CD4-positive, alpha-beta T cell treated with Interleukin-1 beta for 1 hour (primary cell): ENCODE measurements at regions not wholly inside any gene's neighbourhood (a gene's known extent, or its start where the extent isn't known, plus 50 kb on each side); places are given as distances from the start of the nearest gene placed in this dataset.
"Not testable (repeated sequence)": the region's sequence is repeated elsewhere in the genome, so short reads cannot be mapped to it uniquely, and the experiment has no call there.

ENCODE experiments used
- DNase-seq, 2 donors: peaks; one replicate each; pipeline ENCODE4 v3.0.0-alpha.2; 2020 to 2022

DNA sequence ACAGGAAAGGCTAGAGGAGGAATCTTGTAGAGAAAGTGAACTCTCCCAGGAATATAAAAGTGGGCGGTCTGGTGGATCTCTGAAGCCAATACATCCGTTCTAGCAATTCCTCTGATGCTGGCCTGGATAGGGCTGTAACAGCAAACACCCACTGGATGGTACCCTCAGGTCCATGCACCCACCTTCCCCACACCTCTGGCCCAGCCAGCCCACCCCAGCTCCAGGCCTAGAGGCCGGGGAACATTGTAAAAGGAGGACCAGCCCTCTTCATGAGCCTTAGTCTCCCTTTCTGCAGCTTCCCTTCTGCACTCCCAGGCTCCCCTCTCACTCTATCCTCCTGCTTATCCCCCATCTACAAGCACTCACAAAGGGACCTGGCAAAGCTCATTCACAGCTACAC lies 443.9 kb downstream of the BUD13 start:
- no peak for DNase-seq

DNA sequence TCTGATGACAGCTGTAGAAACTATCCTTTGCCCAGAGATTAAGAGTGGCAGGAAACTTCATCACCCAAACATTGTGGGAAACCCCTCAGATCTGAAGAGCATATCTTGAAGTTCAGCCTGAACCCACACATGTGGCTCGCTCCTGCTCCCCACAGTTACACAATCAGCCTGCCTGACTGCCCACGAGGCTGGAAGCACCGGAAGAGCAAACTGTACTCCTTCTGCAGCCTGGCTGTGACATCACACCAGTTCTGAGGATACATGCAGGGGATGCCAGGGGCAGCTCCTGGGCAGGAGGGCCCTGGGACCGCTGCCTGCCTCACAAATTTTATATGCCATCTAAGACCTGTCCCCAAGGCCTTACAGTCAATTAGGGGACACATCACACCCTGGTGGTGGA lies 444.4 kb downstream of the BUD13 start:
- no peak for DNase-seq

DNA sequence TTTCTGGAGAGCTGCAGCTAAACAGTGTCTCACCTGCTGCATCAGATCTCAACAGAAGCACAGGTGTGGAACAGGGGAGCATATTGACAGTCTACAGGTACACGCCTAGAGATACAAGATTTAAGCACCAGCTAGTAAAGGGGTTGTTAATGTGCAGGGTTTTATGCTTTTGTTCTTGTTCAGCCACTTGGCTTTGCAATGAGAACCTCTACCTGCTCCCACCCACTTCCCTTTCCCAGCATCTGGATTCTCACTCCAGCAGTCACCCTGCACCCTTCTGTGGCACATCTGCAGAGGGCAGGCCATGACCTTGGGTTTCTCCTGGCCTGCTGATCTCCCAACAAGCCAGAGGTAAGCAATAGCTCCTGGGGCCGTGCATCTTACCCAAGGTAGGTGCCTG lies 446.6 kb downstream of the BUD13 start:
- no peak for DNase-seq

DNA sequence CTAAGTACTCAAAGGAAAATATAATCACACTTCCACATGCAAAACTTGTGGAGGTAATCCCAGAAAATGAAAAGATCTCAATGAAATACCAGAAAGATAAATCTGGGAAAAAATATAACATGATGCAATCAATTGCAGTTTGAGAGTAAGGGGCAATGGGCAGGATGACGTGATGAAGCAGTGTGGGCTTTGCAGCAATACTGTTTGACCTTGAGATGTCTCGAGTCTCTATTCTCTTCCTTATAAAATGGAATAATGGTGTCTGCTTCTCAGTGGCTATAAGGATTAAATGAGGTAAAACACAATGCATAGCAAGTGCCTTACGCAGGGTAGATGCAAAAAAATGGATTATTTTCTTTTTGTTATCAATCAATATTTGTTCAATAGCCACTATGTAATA lies 447.5 kb downstream of the BUD13 start:
- no peak for DNase-seq

DNA sequence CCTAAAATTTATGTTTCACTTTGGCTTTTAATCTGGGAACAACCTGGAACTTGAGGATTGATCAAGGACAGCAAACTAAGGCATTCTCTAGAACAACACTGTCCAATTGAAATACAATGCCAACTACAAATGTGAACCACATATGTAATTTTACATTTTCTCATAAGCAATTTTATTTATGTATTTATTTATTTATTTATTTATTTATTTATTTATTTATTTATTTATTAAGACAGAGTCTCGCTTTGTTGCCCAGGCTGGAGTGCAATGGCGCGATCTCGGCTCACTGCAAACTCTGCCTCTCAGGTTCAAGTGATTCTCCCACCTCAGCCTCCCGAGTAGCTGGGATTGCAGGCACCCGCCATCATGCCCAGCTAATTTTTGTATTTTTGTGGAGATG lies 448.7 kb downstream of the BUD13 start:
- not testable (repeated sequence) for DNase-seq

DNA sequence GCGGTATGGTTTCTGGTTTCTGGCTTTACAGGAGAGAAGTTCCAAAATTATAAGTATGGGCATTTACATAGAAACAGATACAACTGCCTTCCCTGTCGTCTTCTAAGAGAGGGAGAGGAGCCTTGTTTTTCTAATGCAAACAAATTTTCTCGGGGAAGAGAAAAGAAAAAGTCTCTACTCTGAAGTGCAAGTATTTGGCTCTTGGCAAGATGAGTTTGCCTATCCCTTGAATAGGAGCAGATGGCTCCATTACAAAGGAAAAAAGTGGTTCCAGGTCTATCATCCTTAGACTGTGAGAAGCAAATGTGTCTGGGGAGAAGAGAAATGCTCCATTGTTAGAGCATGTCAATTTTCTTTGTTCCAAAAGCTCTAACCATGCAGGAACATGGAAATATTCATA lies 455.6 kb downstream of the BUD13 start:
- DNase-seq = no peak

DNA sequence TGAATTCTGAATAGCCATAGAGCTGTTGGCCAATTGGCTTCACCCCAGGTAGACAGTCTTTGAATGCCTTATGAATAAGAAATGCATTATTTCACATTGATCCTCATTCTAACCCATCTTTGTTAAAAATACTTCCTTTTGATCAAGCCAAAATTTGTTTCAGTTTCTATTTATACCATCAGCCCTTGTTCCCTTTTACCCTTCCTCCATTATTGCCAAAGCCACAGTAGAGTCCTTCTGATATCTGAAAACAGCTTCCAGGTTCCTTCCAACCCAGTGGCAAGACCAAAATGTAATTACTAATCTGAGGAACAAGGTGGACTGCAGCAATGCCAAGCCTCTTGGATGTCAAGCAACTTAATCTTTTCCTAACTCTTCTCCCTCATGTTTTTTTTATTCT lies 458.8 kb downstream of the BUD13 start:
- DNase-seq = no peak

DNA sequence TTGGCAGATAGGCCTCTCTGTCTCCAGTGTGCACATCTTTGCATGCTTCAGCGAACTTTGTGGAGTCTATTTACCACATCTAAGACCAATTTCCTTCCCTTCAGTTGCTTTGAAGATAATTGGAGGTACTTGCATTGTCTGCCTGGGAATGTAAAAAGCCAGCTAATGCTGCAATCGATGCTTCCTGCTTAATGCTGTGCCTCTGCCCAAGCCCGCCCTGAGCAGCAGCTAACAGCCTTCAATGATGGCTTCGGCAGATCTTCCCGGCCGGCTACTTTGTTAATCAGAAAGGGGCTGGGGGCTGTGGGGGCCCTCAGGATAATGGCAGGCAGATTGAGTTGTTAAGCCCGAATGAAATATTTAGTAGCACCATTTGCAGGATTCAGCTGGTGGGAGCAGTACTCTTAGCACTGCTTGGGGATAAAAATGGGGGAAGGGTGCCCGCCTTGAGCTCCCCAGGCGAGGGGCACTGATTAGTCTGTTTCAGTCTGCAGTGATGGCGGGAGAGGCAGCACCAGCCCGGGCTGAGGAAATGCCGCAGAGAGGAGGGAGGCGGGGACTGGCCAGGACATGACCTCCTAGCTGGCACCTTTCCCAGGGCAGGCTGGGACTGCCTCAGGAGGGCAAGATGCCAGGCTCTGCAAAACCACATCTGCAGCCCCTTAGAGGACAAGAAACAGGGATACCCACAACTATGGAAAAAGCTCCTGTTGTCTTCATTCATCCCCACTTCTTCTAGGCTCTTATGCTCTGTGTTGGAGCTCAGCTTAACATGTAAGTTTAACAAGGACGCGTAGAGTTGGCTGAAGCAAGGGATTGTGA lies 460.0 kb downstream of the BUD13 start:
- DNase-seq = no peak

DNA sequence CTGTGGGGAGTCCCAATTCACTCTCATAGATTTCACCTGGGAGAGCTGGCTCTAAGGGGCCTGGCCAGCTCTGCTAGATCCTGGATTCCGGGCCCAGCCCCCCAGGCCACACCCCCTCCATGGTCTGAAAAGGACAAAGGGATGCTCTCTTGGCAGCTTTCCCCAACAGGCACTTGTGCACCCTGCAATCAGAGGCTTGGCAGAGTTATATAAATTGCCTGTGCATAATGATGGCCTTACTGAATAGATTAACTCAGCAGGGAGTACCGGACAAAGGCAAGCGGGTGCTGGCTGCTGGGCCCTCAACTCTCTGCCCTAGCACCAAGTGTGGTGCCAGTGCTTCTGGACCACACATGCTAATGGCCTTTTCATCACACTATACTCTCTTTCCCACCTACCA lies 461.6 kb downstream of the BUD13 start:
- DNase-seq = no peak

DNA sequence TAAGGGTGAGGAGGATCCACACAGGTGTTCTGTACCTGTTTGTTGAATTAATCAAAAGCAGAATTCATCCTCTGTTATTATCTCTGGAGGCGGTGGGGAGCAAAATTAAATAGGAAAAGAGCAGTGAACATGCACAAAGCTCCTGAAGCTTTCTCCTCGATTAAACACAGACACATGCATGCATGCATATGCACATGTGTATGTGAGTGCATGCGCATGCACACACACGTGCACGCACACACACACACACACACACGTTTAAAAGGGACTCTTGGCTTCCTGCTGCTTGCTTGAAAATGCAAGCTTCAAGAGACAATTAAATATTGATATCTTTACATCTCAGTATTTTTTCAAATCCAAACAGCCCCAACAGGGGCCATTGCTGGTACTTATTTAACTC lies 462.1 kb downstream of the BUD13 start:
- DNase-seq = no peak

DNA sequence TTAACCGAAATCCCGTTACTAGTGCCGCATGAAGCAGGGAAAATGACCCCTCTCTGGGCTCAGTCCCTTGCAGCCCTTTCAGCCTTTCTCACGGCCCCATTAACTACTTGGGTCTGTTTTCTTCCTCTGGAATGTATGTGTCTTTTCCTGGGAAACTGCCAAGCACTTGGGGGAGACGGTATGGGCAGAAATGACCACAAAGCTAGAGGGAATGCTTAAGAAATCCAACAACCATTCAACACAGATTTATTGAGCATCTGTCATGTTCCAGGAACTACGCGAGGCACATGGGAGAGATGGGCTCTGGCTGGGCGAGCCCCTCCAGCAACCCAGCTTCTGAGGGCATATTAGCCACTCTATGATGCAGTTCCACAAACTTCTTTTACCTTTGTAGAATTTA lies 462.6 kb downstream of the BUD13 start:
- DNase-seq = no peak

DNA sequence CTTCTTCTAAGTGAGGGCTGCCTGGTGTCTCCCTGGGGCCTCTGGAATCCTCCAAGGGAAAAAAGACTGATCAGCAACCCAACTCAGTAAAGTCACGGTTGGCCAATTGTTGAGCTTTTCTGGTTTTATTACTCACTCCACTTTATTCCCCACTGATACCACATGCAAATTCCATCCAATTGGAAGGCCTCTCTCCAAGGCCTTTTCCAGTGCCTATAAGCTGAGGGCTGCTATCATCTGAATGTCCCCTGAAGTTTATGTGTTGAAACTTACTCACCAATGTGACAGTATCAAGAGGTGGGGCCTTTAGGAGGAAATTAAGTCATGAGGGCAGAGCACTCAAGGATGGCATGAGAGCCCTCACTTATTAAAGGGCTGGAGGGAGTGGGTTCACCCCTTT lies 463.3 kb downstream of the BUD13 start:
- no peak for DNase-seq

DNA sequence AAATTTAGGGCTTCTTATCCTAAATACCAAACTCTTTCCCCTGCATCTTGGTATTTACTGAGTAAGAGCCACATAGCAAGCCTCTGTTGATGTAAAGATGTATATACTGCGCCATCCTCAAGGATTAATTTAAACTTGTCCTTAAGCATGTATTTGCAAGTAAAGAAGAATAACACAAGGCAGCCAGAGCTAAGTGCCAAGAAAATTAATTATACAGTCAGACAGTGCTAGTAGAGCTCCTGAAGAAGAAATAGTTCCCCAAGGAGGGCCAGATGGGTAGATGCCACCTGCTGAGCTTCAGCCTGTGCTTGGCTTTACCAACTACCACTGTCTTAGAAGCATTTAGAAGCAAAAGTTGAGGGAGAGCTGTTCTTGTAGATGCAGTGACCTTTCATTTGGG lies 470.0 kb downstream of the BUD13 start:
- no peak for DNase-seq

DNA sequence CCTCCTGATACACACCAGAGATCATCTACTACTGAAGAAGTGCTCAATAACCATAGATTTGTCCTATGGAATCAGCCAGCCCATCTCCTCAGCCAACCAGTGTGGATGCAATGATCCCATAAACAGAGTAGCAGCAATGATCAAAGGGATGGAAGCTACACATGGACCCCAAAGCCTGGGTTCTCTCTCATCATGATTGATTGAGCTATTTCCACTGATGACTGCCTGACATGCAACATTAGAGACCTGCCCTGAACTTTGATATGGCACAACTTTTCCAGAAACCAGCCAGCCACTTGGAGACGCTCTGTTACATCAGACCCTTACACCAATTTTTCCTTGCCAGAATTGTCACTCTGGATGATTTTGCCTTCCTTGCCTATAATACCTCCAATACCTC lies 471.6 kb downstream of the BUD13 start:
- no peak for DNase-seq

DNA sequence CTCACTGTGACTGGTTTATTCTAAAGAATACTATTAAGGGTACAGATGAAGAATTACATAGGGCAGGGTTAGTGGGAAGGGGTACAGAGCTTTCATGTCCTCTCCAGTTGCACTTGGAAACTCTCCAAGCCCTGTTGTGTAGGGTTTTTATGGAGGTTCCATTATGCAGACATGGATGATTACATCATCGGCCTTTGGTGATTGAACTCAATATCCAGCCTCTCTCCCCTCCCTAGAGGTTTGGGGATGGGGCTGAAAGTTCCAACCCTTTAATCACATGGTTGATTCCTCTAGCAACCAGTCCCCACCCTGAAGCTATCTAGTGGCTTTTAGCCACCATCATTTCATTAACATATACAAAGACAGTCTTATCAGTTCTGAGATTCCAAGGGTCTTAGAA lies 472.6 kb downstream of the BUD13 start:
- no peak for DNase-seq

DNA sequence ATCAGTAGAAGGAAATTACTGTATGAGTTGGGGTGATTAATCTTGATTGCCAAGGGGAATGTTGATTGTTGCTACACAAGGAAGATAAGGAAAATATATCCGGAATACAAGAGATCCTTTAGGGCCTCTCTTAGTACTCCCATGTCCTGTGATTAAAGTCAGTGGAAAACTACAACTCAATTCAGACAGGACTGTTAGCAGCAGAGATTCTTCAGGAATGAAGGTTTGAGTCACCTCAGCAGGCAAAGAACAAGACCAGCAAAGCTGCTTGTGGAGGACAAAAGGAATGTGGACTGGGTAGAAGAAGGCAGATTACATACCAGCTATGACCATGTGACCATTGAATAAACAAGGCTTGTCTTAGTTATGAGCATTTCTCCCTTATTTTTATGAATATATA lies 478.2 kb downstream of the BUD13 start:
- no peak for DNase-seq

DNA sequence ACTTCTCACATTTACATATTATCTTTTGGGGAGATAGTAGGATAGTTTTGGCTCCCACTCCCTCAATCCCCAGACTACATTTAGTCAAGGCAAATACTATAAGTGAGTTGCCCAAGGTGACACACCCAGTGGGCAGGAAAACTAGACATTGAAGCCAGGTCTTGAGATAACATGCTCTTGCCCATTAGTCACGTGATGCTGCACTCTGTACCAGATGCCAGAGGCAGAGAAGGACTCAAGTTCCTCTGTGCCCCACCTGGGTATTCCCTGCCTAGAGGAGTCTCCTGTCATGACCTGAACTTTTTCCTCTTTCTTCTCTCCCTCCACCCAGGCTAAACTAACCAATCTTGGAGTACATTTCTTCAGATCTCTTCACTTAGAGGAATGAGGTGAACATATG lies 484.9 kb downstream of the BUD13 start:
- no peak for DNase-seq

DNA sequence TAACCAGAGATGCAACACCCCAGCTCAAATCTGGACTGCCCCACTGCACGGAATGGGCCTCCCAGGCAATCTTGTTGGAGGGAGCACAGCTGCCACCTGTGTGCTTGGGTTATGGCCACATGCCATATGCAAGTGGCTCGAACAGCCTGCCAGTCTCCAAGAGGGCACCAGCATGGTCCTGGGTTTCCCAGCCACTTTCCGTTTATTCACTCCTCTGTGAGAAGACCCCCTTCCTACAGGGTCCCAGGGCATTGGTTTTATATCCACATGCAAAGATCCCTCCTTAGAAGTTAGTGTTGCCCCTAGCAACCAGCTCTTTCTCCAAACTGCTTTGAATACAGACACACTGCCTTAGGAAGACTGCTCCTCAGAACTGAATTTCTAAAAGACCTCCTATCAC lies 487.8 kb downstream of the BUD13 start:
- DNase-seq = no peak

DNA sequence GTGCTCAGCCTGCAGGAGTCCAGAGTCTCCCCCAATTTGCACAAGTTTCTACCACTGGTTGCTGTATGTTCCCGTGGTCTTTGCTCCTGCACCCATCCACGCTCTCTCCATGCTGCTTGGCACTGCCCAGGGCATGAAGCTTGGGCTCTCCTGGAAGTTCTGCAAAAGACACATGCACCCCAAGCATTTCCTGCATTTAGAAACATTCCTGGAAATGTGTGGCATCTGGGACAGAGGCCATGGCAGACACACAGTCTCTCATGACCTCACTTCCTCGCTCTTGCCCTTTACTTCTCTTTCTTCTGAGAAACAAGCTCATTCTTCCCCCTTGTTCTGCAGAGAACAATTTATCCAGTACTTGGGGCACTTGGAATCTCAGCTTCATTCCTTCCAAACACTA lies 489.5 kb downstream of the BUD13 start:
- DNase-seq = no peak

DNA sequence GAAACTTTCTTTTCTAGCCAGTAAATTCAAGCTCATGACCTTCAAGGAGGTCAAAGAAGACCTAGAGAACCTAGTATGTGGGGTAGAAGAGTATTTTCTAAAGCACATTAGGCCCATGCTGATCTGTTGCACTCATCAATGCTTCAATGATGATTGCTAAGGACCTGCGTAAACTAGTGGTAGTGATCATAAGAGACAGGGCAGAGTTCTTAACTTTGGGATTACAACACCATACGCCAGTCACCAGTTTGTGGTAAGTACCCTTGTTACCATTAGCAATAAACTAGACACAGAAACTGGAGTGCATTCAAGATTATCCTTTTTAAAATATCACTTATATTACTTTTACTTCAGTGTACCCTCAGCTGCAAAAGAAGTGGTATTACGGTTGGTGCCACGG lies 490.3 kb downstream of the BUD13 start:
- no peak for DNase-seq

DNA sequence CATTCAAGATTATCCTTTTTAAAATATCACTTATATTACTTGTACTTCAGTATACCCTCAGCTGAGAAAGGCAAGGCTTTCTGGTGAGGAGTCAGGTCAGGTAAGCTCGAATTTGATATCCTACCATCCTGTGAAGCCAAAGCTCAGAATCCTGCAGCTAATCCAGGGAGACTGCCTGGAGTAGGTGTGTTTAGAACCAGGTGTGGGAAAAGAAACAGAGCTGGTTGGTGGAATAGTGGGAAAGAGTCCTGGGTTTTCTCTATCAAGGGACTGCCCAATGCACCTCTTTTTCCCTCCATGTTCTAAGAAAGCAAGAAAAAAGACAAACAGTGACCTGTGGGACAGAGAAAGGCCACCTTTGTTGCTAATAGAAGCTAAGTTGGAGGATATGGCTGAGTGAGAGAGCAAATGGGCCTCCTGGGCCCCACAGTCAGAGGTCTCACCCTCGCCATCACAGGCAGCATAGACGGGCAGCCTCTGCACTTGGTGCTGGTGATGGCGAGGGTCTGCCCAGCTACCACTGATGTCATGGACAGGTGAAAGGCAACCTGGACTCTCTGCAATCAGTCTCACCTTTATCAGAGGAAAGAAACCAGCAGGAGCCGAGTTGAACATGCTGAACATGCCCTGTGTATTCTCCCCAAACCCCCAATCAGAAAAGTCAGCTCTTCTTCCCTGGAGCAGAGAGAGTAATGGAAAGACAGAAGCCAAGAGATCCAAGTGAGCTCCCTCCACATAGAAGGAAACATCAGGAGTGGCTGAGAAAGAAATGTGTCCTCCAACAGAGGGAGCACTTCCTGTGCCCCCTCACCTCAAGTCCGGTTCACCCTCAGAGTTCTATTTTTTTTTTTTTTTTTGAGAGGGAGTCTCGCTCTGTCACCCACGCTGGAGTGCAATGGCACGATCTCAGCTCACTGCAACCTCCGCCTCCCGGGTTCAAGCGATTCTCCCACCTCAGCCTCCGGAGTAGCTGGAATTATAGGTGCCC lies 491.3 kb downstream of the BUD13 start:
- no peak for DNase-seq

DNA sequence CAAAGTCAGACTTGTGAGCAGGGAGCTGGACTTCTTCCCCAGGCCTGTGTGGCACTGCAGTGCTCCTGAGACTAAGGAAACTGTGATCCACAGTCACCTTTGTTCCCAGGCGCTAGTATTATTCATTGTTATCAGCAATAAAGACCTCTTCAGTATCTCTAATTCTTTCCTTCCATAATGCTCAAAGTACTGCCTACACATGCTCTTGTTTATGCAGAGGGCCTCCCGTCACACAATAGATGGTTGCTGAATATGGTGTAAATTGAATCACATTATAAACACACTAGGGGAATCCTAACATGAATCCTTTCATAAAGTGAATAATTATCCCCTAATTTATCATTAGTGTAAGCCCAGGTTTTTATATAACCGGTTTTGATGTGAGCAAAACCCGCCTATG lies 493.3 kb downstream of the BUD13 start:
- DNase-seq = no peak

DNA sequence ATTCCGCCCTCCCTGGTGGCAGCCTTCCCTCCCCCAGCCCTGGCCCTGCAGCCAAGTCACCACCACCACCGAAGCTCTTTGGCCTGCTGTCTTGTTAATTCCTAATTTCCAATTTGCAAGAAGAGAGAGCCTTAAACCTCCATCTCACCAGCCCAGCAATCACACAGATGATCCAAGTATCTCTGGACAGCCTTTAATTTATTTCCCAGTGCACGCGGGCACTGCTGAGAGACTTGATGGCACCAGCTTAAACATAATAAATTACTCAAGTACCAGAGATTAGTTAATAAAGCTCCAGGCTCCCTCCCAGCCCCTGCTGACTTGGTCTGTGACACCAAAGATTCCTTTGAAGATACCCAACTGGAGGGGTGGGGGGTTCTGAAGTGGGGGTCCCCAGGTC lies 494.7 kb downstream of the BUD13 start:
- DNase-seq = no peak
